OCI-LY1 (cell line): ENCODE measurements at regions not wholly inside any gene's neighbourhood (a gene's known extent, or its start where the extent isn't known, plus 50 kb on each side); places are given as distances from the start of the nearest gene placed in this dataset.

Source experiments
- H2AFZ ChIP-seq: fragments of 200-600 bp; sonication (generic), shearing (Covaris generic); 2 replicates; pipeline ENCODE4 v1.6.0; 2014; ENCODE audit warnings: antibody characterized with exemption, mild to moderate bottlenecking, low read length
- H3F3A ChIP-seq: fragments of 200-600 bp; sonication (generic), shearing (Covaris generic); 2 replicates; pipeline ENCODE4 v1.6.0; 2014; ENCODE audit warnings: mild to moderate bottlenecking, antibody characterized with exemption, low read length, moderate library complexity; ENCODE audit not compliant: insufficient read depth
- H3K27ac ChIP-seq: fragments of 200-600 bp; sonication (generic); 2 replicates; pipeline ENCODE4 v1.5.1; 2014; ENCODE audit warnings: low read length, mixed run types, mild to moderate bottlenecking, low read depth; ENCODE audit not compliant: poor library complexity, severe bottlenecking
- H3K27me3 ChIP-seq: fragments of 200-600 bp; sonication (generic); 2 replicates; pipeline ENCODE4 v1.6.0; 2014; ENCODE audit warnings: antibody characterized with exemption, mild to moderate bottlenecking, low read length, moderate library complexity; ENCODE audit not compliant: insufficient read depth
- H3K36me3 ChIP-seq: fragments of 200-600 bp; sonication (generic); 2 replicates; pipeline ENCODE4 v1.6.1; 2014; ENCODE audit warnings: mild to moderate bottlenecking, antibody characterized with exemption, low read length, moderate library complexity, mixed read lengths; ENCODE audit not compliant: insufficient read depth
- H3K4me1 ChIP-seq: fragments of 200-600 bp; sonication (generic); 2 replicates; pipeline ENCODE4 v1.5.1; 2014; ENCODE audit warnings: mild to moderate bottlenecking, low read length, moderate library complexity; ENCODE audit not compliant: insufficient read depth, severe bottlenecking
- H3K4me2 ChIP-seq: fragments of 200-600 bp; sonication (generic), shearing (Covaris generic); 2 replicates; pipeline ENCODE4 v1.6.1; 2014; ENCODE audit warnings: low read length
- H3K4me3 ChIP-seq: fragments of 200-600 bp; sonication (generic); 2 replicates; pipeline ENCODE4 v1.5.1; 2014; ENCODE audit warnings: low read length, low read depth, mild to moderate bottlenecking, mixed read lengths; ENCODE audit not compliant: poor library complexity, severe bottlenecking
- H3K79me2 ChIP-seq: fragments of 200-600 bp; shearing (Covaris generic); 2 replicates; pipeline ENCODE4 v1.6.1; 2016; ENCODE audit warnings: mixed run types, low read length, mixed read lengths; ENCODE audit not compliant: insufficient read depth
- H3K9ac ChIP-seq: fragments of 200-600 bp; sonication (generic), shearing (Covaris generic); 2 replicates; pipeline ENCODE4 v1.6.1; 2014; ENCODE audit warnings: mild to moderate bottlenecking, low read length, mixed read lengths
- H3K9me2 ChIP-seq: fragments of 200-600 bp; sonication (generic), shearing (Covaris generic); 2 replicates; pipeline ENCODE4 v1.6.1; 2014; ENCODE audit warnings: low read depth, mild to moderate bottlenecking, low read length, mixed read lengths
- H3K9me3 ChIP-seq: fragments of 200-600 bp; shearing (Covaris generic); 2 replicates; pipeline ENCODE4 v1.6.1; 2014; ENCODE audit warnings: low read length, mixed read lengths
- H4K20me1 ChIP-seq: fragments of 200-600 bp; sonication (generic), shearing (Covaris generic); 2 replicates; pipeline ENCODE4 v1.6.0; 2016; ENCODE audit warnings: mild to moderate bottlenecking, low read length; ENCODE audit not compliant: insufficient read depth
- EZH2 ChIP-seq: fragments of 200-600 bp; sonication (generic), shearing (Covaris generic); IDR thresholded peaks from 2 replicates; pipeline ENCODE4 v1.8.0; 2017; ENCODE audit warnings: borderline replicate concordance, mixed run types, mild to moderate bottlenecking, antibody characterized with exemption, low read length, moderate library complexity, mixed read lengths
- TF ChIP-seq, protein P1 (sequence below): fragments of 200-600 bp; sonication (generic), shearing (Covaris generic); IDR thresholded peaks from 2 replicates; pipeline ENCODE4 v1.5.1; 2017; ENCODE audit warnings: mild to moderate bottlenecking, antibody characterized with exemption, low read length, moderate library complexity, mixed read lengths

- H3K79me2 ChIP-seq = no peaks in the 10 kb centered on the region
- H2AFZ ChIP-seq = no peak overlapping the region
- no peak for TF ChIP-seq EZH2
- TF ChIP-seq, protein P1, sequence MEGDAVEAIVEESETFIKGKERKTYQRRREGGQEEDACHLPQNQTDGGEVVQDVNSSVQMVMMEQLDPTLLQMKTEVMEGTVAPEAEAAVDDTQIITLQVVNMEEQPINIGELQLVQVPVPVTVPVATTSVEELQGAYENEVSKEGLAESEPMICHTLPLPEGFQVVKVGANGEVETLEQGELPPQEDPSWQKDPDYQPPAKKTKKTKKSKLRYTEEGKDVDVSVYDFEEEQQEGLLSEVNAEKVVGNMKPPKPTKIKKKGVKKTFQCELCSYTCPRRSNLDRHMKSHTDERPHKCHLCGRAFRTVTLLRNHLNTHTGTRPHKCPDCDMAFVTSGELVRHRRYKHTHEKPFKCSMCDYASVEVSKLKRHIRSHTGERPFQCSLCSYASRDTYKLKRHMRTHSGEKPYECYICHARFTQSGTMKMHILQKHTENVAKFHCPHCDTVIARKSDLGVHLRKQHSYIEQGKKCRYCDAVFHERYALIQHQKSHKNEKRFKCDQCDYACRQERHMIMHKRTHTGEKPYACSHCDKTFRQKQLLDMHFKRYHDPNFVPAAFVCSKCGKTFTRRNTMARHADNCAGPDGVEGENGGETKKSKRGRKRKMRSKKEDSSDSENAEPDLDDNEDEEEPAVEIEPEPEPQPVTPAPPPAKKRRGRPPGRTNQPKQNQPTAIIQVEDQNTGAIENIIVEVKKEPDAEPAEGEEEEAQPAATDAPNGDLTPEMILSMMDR = no peak
- no peaks in the 10 kb centered on the region for H3F3A ChIP-seq
- H3K4me1 ChIP-seq = no peaks in the 10 kb centered on the region
- H3K9ac ChIP-seq = no peak overlapping the region
- no peaks in the 10 kb centered on the region for H3K36me3 ChIP-seq
- H3K27me3 ChIP-seq = peaks cover 3% of the 10 kb centered on the region; the same call in 1 of the 2 replicates
- no peak overlapping the region for H3K27ac ChIP-seq
- no peak overlapping the region for H3K4me3 ChIP-seq
- H4K20me1 ChIP-seq = no peaks in the 10 kb centered on the region
- no peaks in the 10 kb centered on the region for H3K9me2 ChIP-seq
- H3K4me2 ChIP-seq = no peak overlapping the region
- no peaks in the 10 kb centered on the region for H3K9me3 ChIP-seq
These were observed 86.5 kb upstream of the LAPTM4A start for GRCh38 chr2:20137884-20138283.

GRCh38 chr2:20137131-20137571 lies 85.7 kb upstream of the LAPTM4A start:
- no peak overlapping the region for H3K9ac ChIP-seq
- no peak overlapping the region for H2AFZ ChIP-seq

DNA sequence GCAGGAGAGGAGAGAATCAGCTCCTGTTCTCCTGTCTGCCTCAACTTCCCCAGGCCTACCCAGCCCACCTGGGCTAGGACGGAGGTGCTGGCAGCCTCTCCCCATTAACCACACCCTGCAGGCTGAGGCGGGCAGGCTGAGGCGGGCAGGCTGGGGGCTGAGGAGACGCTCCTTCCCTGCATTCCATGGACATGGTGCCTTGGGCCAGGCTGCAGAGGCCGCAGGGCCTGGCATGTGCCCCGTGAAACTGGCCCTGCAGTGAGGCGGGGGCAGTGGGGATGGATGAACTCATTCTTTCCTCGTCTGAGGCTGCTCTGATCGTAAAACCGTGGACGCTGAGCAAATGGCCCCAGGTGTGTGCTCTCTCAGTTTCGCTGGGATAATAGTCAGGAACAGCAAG lies 84.7 kb upstream of the LAPTM4A start:
- Histone ChIP-seq H4K20me1 (no peaks in the 10 kb centered on the region), H2AFZ (no peak overlapping the region), H3K36me3 (no peaks in the 10 kb centered on the region), H3K4me1 (no peaks in the 10 kb centered on the region), H3K4me2 (no peak overlapping the region), H3K4me3 (no peak overlapping the region), H3F3A (no peaks in the 10 kb centered on the region), H3K27ac (no peak overlapping the region), H3K9me3 (no peaks in the 10 kb centered on the region), H3K9ac (no peak overlapping the region), H3K27me3 (no peaks in the 10 kb centered on the region), H3K79me2 (no peaks in the 10 kb centered on the region), H3K9me2 (no peaks in the 10 kb centered on the region)
- TF ChIP-seq, protein P1 = no peak
- TF ChIP-seq EZH2 = no peak

More at GRCh38 chr2:20137131-20137571, 85.7 kb upstream of the LAPTM4A start:
- H4K20me1 ChIP-seq = no peaks in the 10 kb centered on the region
- no peaks in the 10 kb centered on the region for H3F3A ChIP-seq
- H3K27me3 ChIP-seq = no peaks in the 10 kb centered on the region
- no peak overlapping the region for H3K27ac ChIP-seq
- H3K4me3 ChIP-seq = no peak overlapping the region
- H3K4me2 ChIP-seq = no peak overlapping the region
- no peaks in the 10 kb centered on the region for H3K36me3 ChIP-seq
- no peaks in the 10 kb centered on the region for H3K9me2 ChIP-seq
- no peaks in the 10 kb centered on the region for H3K79me2 ChIP-seq
- no peak for TF ChIP-seq EZH2
- TF ChIP-seq, protein P1 = no peak
- H3K9me3 ChIP-seq = no peaks in the 10 kb centered on the region
- H3K4me1 ChIP-seq = no peaks in the 10 kb centered on the region
